Smooth muscle cell (in vitro differentiated cells): ENCODE measurements at regions not wholly inside any gene's neighbourhood (a gene's known extent, or its start where the extent isn't known, plus 50 kb on each side); places are given as distances from the start of the nearest gene placed in this dataset.

ENCODE experiments used
- DNase-seq: peaks from one replicate; lab custom pipeline; 2025; ENCODE audit not compliant: unreplicated experiment; lab: John Stamatoyannopoulos, UW
- H2AFZ ChIP-seq: fragments of 200-600 bp; sonication (generic); 2 replicates; pipeline ENCODE4 v1.6.0; 2016; ENCODE audit warnings: antibody characterized with exemption, low read depth, mild to moderate bottlenecking
- H3F3A ChIP-seq: fragments of 200-600 bp; sonication (generic); 2 replicates; pipeline ENCODE4 v1.6.0; 2017; ENCODE audit warnings: antibody characterized with exemption, low read depth
- H3K27ac ChIP-seq: fragments of 200-600 bp; sonication (generic); 2 replicates; pipeline ENCODE4 v1.5.1; 2016; ENCODE audit warnings: low read depth, mild to moderate bottlenecking
- H3K27me3 ChIP-seq: fragments of 200-600 bp; sonication (generic); 2 replicates; pipeline ENCODE4 v1.6.1; 2016; ENCODE audit warnings: low read depth, mild to moderate bottlenecking
- H3K36me3 ChIP-seq: fragments of 200-600 bp; sonication (generic); 2 replicates; pipeline ENCODE4 v1.5.1; 2016; ENCODE audit warnings: low read depth
- H3K4me1 ChIP-seq: fragments of 200-600 bp; sonication (generic); 2 replicates; pipeline ENCODE4 v1.5.1; 2016; ENCODE audit warnings: low read depth
- H3K4me2 ChIP-seq: fragments of 200-600 bp; sonication (generic); 2 replicates; pipeline ENCODE4 v1.6.0; 2016; ENCODE audit warnings: mild to moderate bottlenecking
- H3K4me3 ChIP-seq: fragments of 200-600 bp; sonication (generic); 2 replicates; pipeline ENCODE4 v1.5.1; 2016; ENCODE audit warnings: mild to moderate bottlenecking
- H3K79me2 ChIP-seq: fragments of 200-600 bp; sonication (generic); 2 replicates; pipeline ENCODE4 v1.6.0; 2016; ENCODE audit warnings: low read depth, mild to moderate bottlenecking
- H3K9ac ChIP-seq: fragments of 200-600 bp; sonication (generic); 2 replicates; pipeline ENCODE4 v1.6.0; 2016; ENCODE audit warnings: low read depth
- H3K9me3 ChIP-seq: fragments of 200-600 bp; sonication (generic); replicated peaks from 2 replicates; pipeline ENCODE4 v1.5.1; 2016; ENCODE audit warnings: low read depth
- H4K20me1 ChIP-seq: fragments of 200-600 bp; sonication (generic); 2 replicates; pipeline ENCODE4 v1.6.0; 2016; ENCODE audit warnings: low read depth
- CTCF ChIP-seq: fragments of 200-600 bp; sonication (generic); IDR thresholded peaks from 2 replicates; pipeline ENCODE4 v1.5.1; 2017; ENCODE audit warnings: borderline replicate concordance, mild to moderate bottlenecking, antibody characterized with exemption; ENCODE audit not compliant: insufficient read depth, poor library complexity, severe bottlenecking
- WGBS: methylation state at CpG from one replicate; pipeline ENCODE4 v1.1.7; 2016; ENCODE audit warnings: low lambda C conversion rate; 5-methylcytosine and 5-hydroxymethylcytosine counted together

GRCh38 chr4:12897954-12898353 lies 586.2 kb downstream of the RAB28 start:
- no peak overlapping the region for H2AFZ ChIP-seq
- WGBS = 92% methylated on average over 4 of the region's 4 CpGs

GRCh38 chr4:12894062-12894461 lies 590.1 kb downstream of the RAB28 start:
- no peaks in the 10 kb centered on the region for H3K79me2 ChIP-seq
- H3K4me1 ChIP-seq = no peaks in the 10 kb centered on the region
- H3K27ac ChIP-seq = no peak overlapping the region
- no peaks in the 10 kb centered on the region for H4K20me1 ChIP-seq
- TF ChIP-seq CTCF = no peak
- no peaks in the 10 kb centered on the region for H3K36me3 ChIP-seq
- H2AFZ ChIP-seq = no peak overlapping the region
- H3K4me2 ChIP-seq = no peak overlapping the region
- H3F3A ChIP-seq = no peaks in the 10 kb centered on the region
- no peak for DNase-seq
- H3K27me3 ChIP-seq = no peaks in the 10 kb centered on the region
- H3K4me3 ChIP-seq = no peak overlapping the region
- no peak overlapping the region for H3K9ac ChIP-seq
- 90% methylated on average over 1 of the region's 1 CpG for WGBS
- H3K9me3 ChIP-seq = no peaks in the 10 kb centered on the region

More at GRCh38 chr4:12897954-12898353, 586.2 kb downstream of the RAB28 start:
- H3F3A ChIP-seq = no peaks in the 10 kb centered on the region
- H3K36me3 ChIP-seq = no peaks in the 10 kb centered on the region
- H3K9me3 ChIP-seq = no peaks in the 10 kb centered on the region
- no peaks in the 10 kb centered on the region for H3K27me3 ChIP-seq
- H3K4me1 ChIP-seq = no peaks in the 10 kb centered on the region
- no peak for DNase-seq
- no peaks in the 10 kb centered on the region for H4K20me1 ChIP-seq
- no peak overlapping the region for H3K9ac ChIP-seq
- no peaks in the 10 kb centered on the region for H3K79me2 ChIP-seq
- no peak overlapping the region for H3K4me3 ChIP-seq
- no peak for TF ChIP-seq CTCF
- no peak overlapping the region for H3K4me2 ChIP-seq
- H3K27ac ChIP-seq = no peak overlapping the region

- no peaks in the 10 kb centered on the region for H3K27me3 ChIP-seq
- H4K20me1 ChIP-seq = no peaks in the 10 kb centered on the region
- no peaks in the 10 kb centered on the region for H3K79me2 ChIP-seq
- no peak overlapping the region for H3K4me3 ChIP-seq
- H3F3A ChIP-seq = no peaks in the 10 kb centered on the region
- no peak for TF ChIP-seq CTCF
- no peaks in the 10 kb centered on the region for H3K9me3 ChIP-seq
- H3K27ac ChIP-seq = peak overlapping the region; percentile 16
- 2% methylated on average over 3 of the region's 3 CpGs for WGBS
- H3K36me3 ChIP-seq = no peaks in the 10 kb centered on the region
- no peak overlapping the region for H3K9ac ChIP-seq
- no peak overlapping the region for H2AFZ ChIP-seq
- peaks cover 2% of the 10 kb centered on the region for H3K4me1 ChIP-seq
- DNase-seq = no peak
- no peak overlapping the region for H3K4me2 ChIP-seq
Measured at GRCh38 chr4:12889054-12889453, 595.1 kb downstream of the RAB28 start.

- Histone ChIP-seq H3K4me1 (peaks cover 2% of the 10 kb centered on the region), H2AFZ (no peak overlapping the region), H3K27ac (no peak overlapping the region), H3K36me3 (no peaks in the 10 kb centered on the region), H3K9ac (no peak overlapping the region), H3K4me3 (no peak overlapping the region), H3F3A (no peaks in the 10 kb centered on the region), H3K27me3 (no peaks in the 10 kb centered on the region), H3K79me2 (no peaks in the 10 kb centered on the region), H4K20me1 (no peaks in the 10 kb centered on the region), H3K9me3 (no peaks in the 10 kb centered on the region), H3K4me2 (peak overlapping the region; percentile 4)
- DNase-seq = no peak
- WGBS = 58% methylated on average over 20 of the region's 20 CpGs
- TF ChIP-seq CTCF = no peak
Measured at GRCh38 chr4:12884846-12885796, 599.0 kb downstream of the RAB28 start.
